Retinal pigment epithelial cell (primary cell): ENCODE measurements at regions not wholly inside any gene's neighbourhood (a gene's known extent, or its start where the extent isn't known, plus 50 kb on each side); places are given as distances from the start of the nearest gene placed in this dataset.
"Not testable (repeated sequence)": the region's sequence is repeated elsewhere in the genome, so short reads cannot be mapped to it uniquely, and the experiment has no call there.

ENCODE experiments used
- DNase-seq: peaks from one replicate; pipeline ENCODE4 v3.0.0-alpha.2; 2010; ENCODE audit warnings: low read depth
- H3K4me3 ChIP-seq: 2 replicates; pipeline ENCODE4 v1.5.1; 2011; ENCODE audit warnings: mild to moderate bottlenecking, low read length, control low read depth, moderate library complexity
- TF ChIP-seq, protein P1 (sequence below): conservative IDR thresholded peaks from 2 replicates; pipeline ENCODE4 v1.5.1; 2011; ENCODE audit warnings: low read depth, low read length, control low read depth, inconsistent platforms

- no peak overlapping the region for H3K4me3 ChIP-seq
- TF ChIP-seq, protein P1, sequence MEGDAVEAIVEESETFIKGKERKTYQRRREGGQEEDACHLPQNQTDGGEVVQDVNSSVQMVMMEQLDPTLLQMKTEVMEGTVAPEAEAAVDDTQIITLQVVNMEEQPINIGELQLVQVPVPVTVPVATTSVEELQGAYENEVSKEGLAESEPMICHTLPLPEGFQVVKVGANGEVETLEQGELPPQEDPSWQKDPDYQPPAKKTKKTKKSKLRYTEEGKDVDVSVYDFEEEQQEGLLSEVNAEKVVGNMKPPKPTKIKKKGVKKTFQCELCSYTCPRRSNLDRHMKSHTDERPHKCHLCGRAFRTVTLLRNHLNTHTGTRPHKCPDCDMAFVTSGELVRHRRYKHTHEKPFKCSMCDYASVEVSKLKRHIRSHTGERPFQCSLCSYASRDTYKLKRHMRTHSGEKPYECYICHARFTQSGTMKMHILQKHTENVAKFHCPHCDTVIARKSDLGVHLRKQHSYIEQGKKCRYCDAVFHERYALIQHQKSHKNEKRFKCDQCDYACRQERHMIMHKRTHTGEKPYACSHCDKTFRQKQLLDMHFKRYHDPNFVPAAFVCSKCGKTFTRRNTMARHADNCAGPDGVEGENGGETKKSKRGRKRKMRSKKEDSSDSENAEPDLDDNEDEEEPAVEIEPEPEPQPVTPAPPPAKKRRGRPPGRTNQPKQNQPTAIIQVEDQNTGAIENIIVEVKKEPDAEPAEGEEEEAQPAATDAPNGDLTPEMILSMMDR: no peak
- DNase-seq: no peak
Measured at GRCh38 chr20:5401277-5401875, 84.6 kb upstream of the PROKR2 start.

DNA sequence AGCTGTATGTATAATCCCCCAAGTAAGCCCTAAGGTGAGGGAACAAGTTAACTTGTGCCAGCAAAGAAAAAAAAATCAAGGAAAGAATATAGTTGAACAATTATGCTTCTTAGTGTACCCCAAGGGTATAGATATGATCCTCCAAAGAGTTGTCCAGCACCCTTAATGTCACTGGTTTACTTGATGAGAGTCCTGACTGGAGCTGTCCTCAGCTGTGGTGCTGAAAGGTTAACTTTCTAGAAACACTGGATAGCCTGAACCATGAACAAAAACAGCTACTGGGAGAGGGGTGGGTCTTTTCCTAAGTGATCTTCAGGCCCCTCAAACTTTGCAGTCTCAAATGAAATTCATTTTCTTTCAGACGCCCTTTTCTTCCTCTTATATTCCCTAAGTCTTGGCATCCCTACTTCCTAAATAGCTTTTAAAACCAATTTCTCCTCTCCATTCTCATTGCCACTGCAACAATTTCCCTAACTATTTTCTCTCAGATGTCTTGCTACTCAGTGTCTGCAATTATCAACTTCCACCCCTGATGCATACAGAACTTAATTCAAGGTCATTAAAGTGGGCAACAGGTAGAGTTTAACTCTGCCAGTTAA is 83.5 kb upstream of the PROKR2 start:
- TF ChIP-seq, protein P1: no peak
- DNase-seq: no peak

GRCh38 chr20:5397393-5397792 is 80.6 kb upstream of the PROKR2 start:
- TF ChIP-seq, protein P1: no peak
- DNase-seq: no peak
- H3K4me3 ChIP-seq: no peak overlapping the region

More for the DNA sequence above, 83.5 kb upstream of the PROKR2 start:
- no peak overlapping the region for H3K4me3 ChIP-seq

GRCh38 chr20:5395932-5396727 is 79.4 kb upstream of the PROKR2 start:
- TF ChIP-seq, protein P1: no peak
- no peak overlapping the region for H3K4me3 ChIP-seq
- DNase-seq: no peak

DNA sequence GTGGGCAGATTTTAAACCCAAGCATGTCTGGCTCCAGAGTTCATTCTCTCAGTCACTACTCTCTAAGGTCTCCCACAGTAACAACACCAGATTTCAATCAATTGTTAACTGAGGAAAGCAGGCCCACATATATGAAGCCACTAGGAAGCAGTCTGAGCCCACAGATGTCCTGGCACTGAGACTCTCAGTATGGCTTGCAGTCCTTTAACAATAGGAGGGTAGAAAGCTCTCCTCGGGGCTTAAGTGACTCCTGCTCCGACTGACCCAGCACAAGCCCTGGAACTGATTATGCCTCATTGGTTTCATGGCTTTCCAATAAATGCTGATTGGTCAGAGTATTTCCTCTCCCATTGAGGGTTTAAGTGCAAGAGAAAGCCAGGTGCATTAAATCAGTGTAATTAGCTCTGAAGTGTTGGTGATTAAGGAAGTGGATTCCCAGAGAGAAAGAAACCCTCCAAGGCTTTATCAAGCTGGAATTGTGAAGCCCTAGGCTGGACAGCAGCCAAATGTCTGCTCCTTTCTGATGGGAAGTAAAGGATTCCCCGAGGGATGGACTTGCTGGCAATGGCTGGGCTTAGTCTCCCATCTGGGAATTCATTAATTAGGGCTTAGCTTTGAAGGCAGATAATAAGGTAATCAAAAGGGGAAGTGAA is 76.6 kb upstream of the PROKR2 start:
- TF ChIP-seq, protein P1: no peak
- no peak for DNase-seq

DNA sequence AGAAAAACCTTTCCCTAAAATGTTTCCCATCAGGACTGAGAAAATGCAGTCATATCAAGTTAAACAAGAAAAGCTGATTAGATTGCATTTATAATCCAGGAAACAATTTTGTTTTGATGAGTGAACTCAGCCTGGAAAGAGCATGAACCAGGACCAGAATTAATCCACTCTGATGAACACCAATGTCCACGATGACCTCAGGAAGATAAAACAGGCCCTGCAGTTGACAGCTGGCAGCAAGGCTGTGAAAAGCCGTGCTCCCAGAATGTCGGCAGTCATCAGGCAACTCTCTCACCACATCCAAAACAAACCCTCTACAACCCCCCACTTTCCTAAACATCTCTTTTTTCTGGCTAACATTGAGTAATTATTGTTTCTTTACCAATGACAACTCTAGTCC is 74.0 kb upstream of the PROKR2 start:
- no peak for DNase-seq
- TF ChIP-seq, protein P1: no peak

More for the DNA sequence above, 76.6 kb upstream of the PROKR2 start:
- H3K4me3 ChIP-seq: no peak overlapping the region

DNA sequence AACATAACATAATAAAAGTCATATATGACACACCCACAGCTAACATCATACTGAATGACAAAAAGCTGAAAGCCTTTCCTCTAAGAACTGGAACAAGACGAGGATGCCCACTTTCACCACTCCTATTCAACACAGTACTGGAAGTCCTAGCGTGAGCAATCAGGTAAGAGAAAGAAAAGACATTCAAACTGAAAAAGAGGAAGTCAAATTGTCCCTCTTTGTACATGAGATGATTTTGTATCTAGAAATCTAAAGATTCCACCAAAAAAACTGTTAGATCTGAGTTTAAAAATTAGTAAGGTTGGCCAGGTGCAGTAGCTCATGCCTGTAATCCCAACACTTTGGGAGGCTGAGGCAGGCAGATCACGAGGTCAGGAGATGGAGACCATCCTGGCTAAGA is 70.1 kb upstream of the PROKR2 start:
- DNase-seq, H3K4me3 ChIP-seq: not testable (repeated sequence)

More for the DNA sequence above, 74.0 kb upstream of the PROKR2 start:
- H3K4me3 ChIP-seq: no peak overlapping the region

DNA sequence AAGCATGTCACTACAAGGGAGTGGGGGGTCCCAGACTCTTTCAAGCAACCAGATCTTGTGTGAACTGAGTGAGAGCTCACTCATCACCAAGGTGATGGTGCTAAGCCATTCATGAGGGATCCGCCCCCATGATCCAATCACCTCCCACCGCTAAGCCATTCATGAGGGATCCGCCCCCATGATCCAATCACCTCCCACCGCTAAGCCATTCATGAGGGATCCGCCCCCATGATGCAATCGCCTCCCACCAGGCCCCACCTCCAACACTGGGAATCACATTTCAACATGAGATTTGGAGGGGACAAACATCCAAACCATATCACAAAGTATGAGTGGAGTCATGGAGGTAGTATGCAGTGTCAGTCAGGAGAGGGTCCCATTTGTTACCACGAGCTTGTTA is 64.8 kb upstream of the PROKR2 start:
- H3K4me3 ChIP-seq, DNase-seq: not testable (repeated sequence)
